Body of pancreas (tissue), 4 donors: ENCODE measurements at regions not wholly inside any gene's neighbourhood (a gene's known extent, or its start where the extent isn't known, plus 50 kb on each side); places are given as distances from the start of the nearest gene placed in this dataset.
"Not testable (repeated sequence)": the region's sequence is repeated elsewhere in the genome, so short reads cannot be mapped to it uniquely, and the experiment has no call there.

ENCODE experiments used
- ATAC-seq: fragments of 150-250 bp; one replicate; pipeline ENCODE4 v1.9.1; 2016
- DNase-seq, 4 donors: peaks; one replicate each; pipeline ENCODE4 v3.0.0-alpha.2; 2019
- H3K27ac ChIP-seq, 4 donors: fragments of 200-600 bp; sonication (generic); 1 replicate in 3 of 4; 2 replicates in 1 of 4; pipeline versions ENCODE4 v1.5.1 to v1.6.1; 2016 to 2019; ENCODE audit warnings: mild to moderate bottlenecking in 1 of 4, mixed read lengths in 1 of 4, moderate library complexity in 1 of 4
- H3K27me3 ChIP-seq, 2 donors: fragments of 200-600 bp; sonication (generic); one replicate each; pipeline ENCODE4 v1.6.0; 2016; ENCODE audit warnings: mild to moderate bottlenecking in 1 of 2
- H3K36me3 ChIP-seq, 2 donors: fragments of 200-600 bp; sonication (generic); replicated peaks in 1 of 2; 2 replicates each; pipeline ENCODE4 v1.5.1; 2016; ENCODE audit warnings: low read depth in 2 of 2; ENCODE audit not compliant: insufficient read depth in 1 of 2
- H3K4me1 ChIP-seq: fragments of 200-600 bp; sonication (generic); one replicate; pipeline ENCODE4 v1.6.0; 2016
- H3K4me3 ChIP-seq, 2 donors: fragments of 200-600 bp; sonication (generic); 1 replicate in 1 of 2; 2 replicates in 1 of 2; pipeline ENCODE4 v1.5.1; 2016 to 2019
- H3K9me3 ChIP-seq, 3 donors: fragments of 200-600 bp; sonication (generic); 1 replicate in 2 of 3; 2 replicates in 1 of 3; pipeline ENCODE4 v1.5.1; 2016
- CTCF ChIP-seq, 7 experiments: fragments of 450-650 bp in 4 of 7; fragments of 200-600 bp in 3 of 7; sonication (generic) in 3 of 7; IDR thresholded peaks; one replicate each; pipeline ENCODE4 v1.5.1; 2016 to 2019; ENCODE audit warnings: antibody characterized with exemption in 7 of 7
- POLR2A ChIP-seq, 3 donors: fragments of 450-650 bp; IDR thresholded peaks; one replicate each; pipeline ENCODE4 v1.6.1; 2016; ENCODE audit warnings: antibody characterized with exemption in 3 of 3, mild to moderate bottlenecking in 2 of 3
- WGBS, 2 donors: methylation state at CpG; one replicate each; pipeline ENCODE4 v1.1.5; 2017; 5-methylcytosine and 5-hydroxymethylcytosine counted together
- intact Hi-C: fragments of 100-400 bp; cut with DNase I; formaldehyde crosslinking; loops from one replicate; pipeline ENCODE4 v1.15.1; 2023

- no peak for ATAC-seq
- no peaks in the 10 kb centered on the region for H3K27me3 ChIP-seq
These were observed 299.0 kb downstream of the MYCN start for GRCh38 chr2:16239296-16239850.

GRCh38 chr2:16238786-16239185 lies 298.4 kb downstream of the MYCN start:
- H3K36me3 ChIP-seq, result no peaks in the 10 kb centered on the region
- H3K27me3 ChIP-seq, result no peaks in the 10 kb centered on the region
- no peak for TF ChIP-seq CTCF (IDR thresholded peaks at IDR 0.05)
- TF ChIP-seq POLR2A (IDR thresholded peaks at IDR 0.05), result no peak
- H3K4me1 ChIP-seq, result no peaks in the 10 kb centered on the region
- intact Hi-C loops, result no loop called here
- H3K27ac ChIP-seq, result no peak overlapping the region
- H3K4me3 ChIP-seq, result no peak overlapping the region
- DNase-seq (no peak), ATAC-seq (no peak)
- H3K9me3 ChIP-seq, result no peaks in the 10 kb centered on the region

More at GRCh38 chr2:16239296-16239850, 299.0 kb downstream of the MYCN start:
- Histone ChIP-seq H3K9me3 (no peaks in the 10 kb centered on the region), H3K27ac (no peak overlapping the region), H3K4me3 (no peak overlapping the region), H3K36me3 (no peaks in the 10 kb centered on the region), H3K4me1 (no peaks in the 10 kb centered on the region)
- DNase-seq, result no peak
- 78 to 84% methylated on average over 6 of the region's 6 CpGs for WGBS, 2 donors
- TF ChIP-seq CTCF (IDR thresholded peaks at IDR 0.05) (no peak), POLR2A (IDR thresholded peaks at IDR 0.05) (no peak)
- intact Hi-C loops, result no loop called here

GRCh38 chr2:16238001-16238761 lies 297.8 kb downstream of the MYCN start:
- H3K36me3 ChIP-seq, result no peaks in the 10 kb centered on the region
- H3K4me1 ChIP-seq, result no peaks in the 10 kb centered on the region
- no peak overlapping the region for H3K27ac ChIP-seq
- 70 to 78% methylated on average over 10 of the region's 10 CpGs for WGBS, 2 donors
- no peaks in the 10 kb centered on the region for H3K9me3 ChIP-seq
- no peak overlapping the region for H3K4me3 ChIP-seq
- TF ChIP-seq CTCF (IDR thresholded peaks at IDR 0.05) (no peak), POLR2A (IDR thresholded peaks at IDR 0.05) (no peak)
- ATAC-seq, result no peak
- no peaks in the 10 kb centered on the region for H3K27me3 ChIP-seq
- DNase-seq, result no peak
- intact Hi-C loops, result no loop called here

GRCh38 chr2:16235747-16236146 lies 295.4 kb downstream of the MYCN start:
- Histone ChIP-seq H3K27ac (no peak overlapping the region), H3K27me3 (no peaks in the 10 kb centered on the region), H3K4me3 (no peak overlapping the region), H3K4me1 (no peaks in the 10 kb centered on the region), H3K9me3 (no peaks in the 10 kb centered on the region), H3K36me3 (no peaks in the 10 kb centered on the region)
- no peak for DNase-seq
- ATAC-seq, result no peak
- TF ChIP-seq POLR2A (IDR thresholded peaks at IDR 0.05), result no peak
- TF ChIP-seq CTCF (IDR thresholded peaks at IDR 0.05), result no peak
- 65 to 89% methylated on average over 1 of the region's 1 CpG for WGBS, 2 donors
- intact Hi-C loops, result no loop called here

- intact Hi-C loops, H3K27me3 ChIP-seq, H3K4me3 ChIP-seq, H3K36me3 ChIP-seq, H3K4me1 ChIP-seq, H3K9me3 ChIP-seq, ATAC-seq, H3K27ac ChIP-seq, DNase-seq: not testable (repeated sequence)
- 85 to 90% methylated on average over 20 of the region's 20 CpGs for WGBS, 2 donors
These were observed 294.9 kb downstream of the MYCN start for GRCh38 chr2:16235291-16235690.
